ENCODE measurements at regions not wholly inside any gene's neighbourhood (a gene's known extent, or its start where the extent isn't known, plus 50 kb on each side); places are given as distances from the start of the nearest gene placed in this dataset.

DNA sequence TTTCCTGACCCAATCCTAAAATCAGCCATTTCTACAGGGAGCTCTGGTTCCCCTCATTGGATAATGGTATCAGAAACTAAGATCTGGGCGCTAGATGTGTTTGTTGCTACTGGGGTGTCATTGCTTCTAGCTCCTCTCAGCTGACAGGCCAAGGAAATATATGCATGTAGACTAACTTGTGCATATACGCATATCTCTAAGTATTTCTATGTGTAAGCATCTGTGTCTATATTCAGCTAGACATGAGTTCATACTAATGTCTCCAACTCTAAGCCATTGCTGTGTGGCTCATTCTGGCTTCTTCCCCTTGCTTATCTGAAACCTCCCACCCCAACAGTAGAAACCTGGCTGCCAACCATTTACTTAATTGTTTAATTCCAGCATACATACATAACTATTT is 130.3 kb upstream of the MAGI3 start:
- no peak for DNase-seq (ENCODE audit: low read depth, low spot score)

DNA sequence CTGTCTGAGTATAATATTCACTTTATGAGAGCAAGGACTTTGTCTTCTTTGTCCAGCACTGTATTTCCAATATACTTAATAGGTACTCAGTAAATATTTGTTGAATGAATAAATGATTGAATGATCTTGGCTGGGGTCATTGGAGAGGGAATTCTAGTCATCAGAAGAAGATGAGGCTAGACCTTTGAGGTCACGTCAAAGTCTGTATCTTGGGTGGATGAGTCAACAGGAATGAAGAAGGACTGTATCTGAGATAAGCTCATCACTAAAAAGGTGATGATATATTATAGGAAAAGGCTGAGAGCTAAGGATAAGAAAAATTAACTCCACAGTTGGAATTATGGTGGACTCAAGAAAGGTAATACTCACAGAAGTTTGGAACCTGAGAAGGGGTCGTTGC is 125.1 kb upstream of the MAGI3 start:
- DNase-seq (ENCODE audit: low read depth, low spot score), result no peak

GRCh38 chr1:113266788-113267187 is 123.5 kb upstream of the MAGI3 start:
- no peak for DNase-seq (ENCODE audit: low read depth, low spot score)

GRCh38 chr1:113269168-113269963 is 120.9 kb upstream of the MAGI3 start:
- no peak for DNase-seq (ENCODE audit: low read depth, low spot score)

DNA sequence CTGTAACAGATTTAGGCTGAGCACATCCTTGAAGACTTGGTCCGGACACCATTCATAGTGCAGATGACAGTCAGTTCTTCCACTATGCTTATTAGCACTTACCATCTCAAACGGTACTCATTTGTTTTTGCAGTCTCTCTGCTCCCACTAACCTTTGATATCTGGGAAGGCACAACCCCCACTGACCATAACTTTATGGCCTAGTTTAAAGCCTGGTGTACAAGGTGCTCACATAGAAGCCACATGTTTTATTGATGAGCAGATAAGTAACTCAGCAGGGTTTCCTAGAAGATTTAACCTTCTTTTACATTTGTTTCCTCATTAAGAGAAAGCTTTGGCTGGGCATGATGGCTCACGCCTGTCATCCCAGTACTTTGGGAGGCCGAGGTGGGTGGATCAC is 119.3 kb upstream of the MAGI3 start:
- DNase-seq (ENCODE audit: low read depth, low spot score), result no peak

DNA sequence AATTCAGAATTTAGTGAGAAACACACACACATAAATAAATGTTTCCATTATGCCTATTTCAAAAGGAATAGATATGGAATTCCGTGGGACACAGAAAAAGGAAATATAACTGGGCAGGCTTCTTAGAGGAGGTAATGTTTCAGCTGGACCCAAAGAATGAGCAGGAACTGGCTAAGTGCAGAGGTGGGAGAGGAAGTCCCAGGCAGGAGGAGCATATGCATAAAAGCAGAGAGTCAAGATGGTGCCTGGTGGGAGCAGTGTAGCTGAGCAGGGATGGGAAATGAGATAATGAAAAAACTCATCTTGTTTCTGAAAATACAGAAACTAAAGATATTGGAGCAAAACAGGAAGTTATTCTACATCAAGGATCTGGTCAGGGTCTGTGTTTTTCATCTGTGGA is 115.2 kb upstream of the MAGI3 start:
- DNase-seq (ENCODE audit: low read depth, low spot score), result no peak

GRCh38 chr1:113275691-113276090 is 114.6 kb upstream of the MAGI3 start:
- DNase-seq (ENCODE audit: low read depth, low spot score), result no peak

DNA sequence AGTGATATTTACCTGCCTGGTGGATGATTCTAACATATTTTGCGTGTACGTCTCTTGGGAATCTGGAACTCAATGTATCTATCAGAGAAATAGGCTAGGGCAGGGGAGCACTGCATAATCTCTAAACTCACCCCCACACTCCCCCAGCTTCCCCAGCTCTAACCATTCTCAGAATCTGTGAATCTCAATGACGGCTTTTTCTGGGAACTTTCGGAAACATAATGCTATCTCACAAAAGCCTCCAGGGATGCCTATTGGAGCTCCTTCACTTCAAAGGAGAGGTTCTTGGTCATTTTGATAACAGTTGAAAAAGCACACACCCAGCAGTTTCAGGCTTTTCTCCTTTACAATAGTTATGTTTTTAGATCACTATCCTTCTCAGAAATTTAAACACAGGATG is 113.8 kb upstream of the MAGI3 start:
- no peak for DNase-seq (ENCODE audit: low read depth, low spot score)

GRCh38 chr1:113278371-113278770 is 111.9 kb upstream of the MAGI3 start:
- DNase-seq (ENCODE audit: low read depth, low spot score), result no peak

- no peak for DNase-seq (ENCODE audit: low read depth, low spot score)
These were observed 111.5 kb upstream of the MAGI3 start for GRCh38 chr1:113278777-113279176.

- DNase-seq (ENCODE audit: low read depth, low spot score), result no peak
These were observed 110.4 kb upstream of the MAGI3 start for GRCh38 chr1:113279776-113280391.

GRCh38 chr1:113280581-113280980 is 109.7 kb upstream of the MAGI3 start:
- no peak for DNase-seq (ENCODE audit: low read depth, low spot score)

GRCh38 chr1:113281550-113281949 is 108.8 kb upstream of the MAGI3 start:
- DNase-seq (ENCODE audit: low read depth, low spot score), result no peak

DNA sequence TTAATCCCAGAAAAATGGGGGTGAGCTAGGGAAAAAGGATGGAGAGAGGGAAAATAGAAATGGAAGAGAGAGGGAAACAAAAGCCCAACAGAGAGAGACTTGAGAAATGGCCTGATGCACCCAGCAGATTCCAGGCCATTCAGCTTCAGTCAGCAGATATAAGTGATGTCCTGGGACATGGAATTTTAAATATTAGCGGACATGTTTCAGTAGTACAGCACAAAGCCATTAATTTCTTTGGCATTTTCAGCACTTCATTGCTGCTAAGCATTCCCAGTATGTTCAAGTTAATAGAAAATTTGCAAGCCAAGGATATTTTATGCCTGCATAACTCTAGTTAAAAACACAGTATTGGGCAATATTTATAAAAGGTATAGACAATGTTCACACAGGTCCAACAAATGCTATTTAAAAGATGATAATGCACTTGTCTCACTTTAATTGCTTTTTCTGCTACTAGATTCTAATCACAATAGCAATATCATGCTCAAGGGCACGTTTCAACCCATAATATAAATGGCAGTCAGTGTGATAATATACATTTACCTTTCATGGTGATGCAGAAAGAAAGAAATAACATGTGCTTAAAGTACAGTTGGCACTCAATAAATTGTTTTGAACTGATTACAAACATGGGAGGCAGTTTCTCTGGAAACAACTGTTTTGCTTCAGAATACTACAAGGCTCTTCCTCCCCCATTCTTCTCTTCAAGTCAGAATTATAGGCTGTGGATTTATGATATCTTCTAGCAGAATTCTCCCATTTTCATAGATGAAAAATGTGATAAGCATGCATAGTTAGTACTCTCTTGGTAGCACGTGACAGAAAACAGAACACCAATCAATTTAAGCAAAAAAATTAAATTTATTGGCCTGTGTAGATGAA is 108.1 kb upstream of the MAGI3 start:
- no peak for DNase-seq (ENCODE audit: low read depth, low spot score)

DNA sequence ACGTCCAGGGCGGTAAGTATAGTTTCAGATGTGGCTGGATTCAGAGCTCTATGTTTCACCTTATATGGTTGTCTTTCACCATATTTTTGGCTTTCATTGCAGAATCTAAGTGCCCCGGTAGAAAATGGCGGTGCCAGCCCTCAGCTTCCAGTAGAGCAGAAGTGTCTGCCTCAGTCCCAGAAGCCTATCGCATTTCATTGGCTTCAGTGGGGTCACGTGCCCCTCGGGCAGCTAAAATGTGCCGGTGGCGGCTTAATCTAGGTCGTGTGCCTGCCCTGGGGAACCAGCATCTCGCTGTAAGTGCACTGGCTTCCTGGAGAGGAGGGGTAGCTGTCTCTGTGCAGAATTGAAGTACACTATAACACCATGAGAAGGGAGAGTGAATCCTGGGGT is 107.4 kb upstream of the MAGI3 start:
- DNase-seq (ENCODE audit: low read depth, low spot score), result no peak

DNA sequence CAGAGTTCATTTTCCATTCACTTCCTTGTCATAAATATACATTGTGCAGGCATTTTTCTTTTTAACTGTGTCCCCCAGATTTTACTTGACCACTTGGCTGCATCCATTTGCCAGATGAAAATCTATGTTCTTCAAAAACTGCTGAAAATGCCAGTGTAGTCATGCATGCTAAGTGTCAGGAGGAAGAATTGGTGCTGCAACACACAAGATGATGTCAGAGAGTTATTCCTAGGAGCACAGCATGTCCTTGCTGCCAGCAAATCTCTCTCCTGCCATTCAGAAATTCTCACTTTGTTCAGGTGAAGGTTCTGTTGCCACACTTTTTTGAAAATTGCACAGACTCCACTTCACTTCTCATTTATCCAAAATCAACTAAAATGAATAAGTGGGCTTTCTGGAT is 106.4 kb upstream of the MAGI3 start:
- DNase-seq (ENCODE audit: low read depth, low spot score), result no peak

GRCh38 chr1:113286156-113286555 is 104.2 kb upstream of the MAGI3 start:
- no peak for DNase-seq (ENCODE audit: low read depth, low spot score)

DNA sequence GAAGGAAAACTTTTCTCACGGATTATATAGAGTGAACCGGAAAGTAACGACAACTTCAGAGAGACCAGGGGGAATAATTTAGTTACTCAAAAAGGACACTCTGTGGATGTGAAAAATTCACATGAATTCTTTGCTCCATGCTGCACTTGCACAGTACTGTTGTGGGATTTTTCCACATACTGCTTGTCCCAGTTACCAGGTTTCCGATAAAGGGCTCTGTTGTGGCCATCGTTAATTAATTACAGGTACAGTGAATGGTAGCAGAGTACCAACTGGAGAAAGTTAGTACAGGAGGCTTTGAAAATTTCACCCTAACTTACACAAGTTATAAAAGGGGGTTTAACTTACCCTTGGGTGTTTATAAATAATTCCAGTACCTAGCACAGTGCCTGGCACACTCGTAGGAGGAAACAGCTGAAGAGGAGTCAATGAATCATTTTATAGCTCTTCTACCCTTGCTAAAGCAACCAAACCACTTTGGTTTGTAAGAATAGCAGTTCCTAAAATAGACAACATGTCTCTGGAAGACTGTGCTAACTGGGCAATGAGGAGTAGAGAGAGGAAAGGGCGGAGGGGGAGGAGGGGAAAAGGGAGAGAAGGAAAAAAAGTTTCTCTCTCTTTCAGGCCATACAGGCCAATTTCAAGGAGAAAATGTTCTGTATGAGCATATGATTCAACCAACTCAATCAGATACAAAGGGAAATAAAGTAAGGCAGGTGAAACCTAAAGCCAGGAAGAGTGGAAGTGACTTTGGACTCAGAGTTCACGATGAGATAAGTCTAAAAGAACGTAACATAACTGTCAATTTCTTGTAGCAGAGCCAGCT is 98.3 kb upstream of the MAGI3 start:
- no peak for DNase-seq (ENCODE audit: low read depth, low spot score)

- no peak for DNase-seq (ENCODE audit: low read depth, low spot score)
These were observed 97.6 kb upstream of the MAGI3 start for GRCh38 chr1:113292603-113293255.

DNA sequence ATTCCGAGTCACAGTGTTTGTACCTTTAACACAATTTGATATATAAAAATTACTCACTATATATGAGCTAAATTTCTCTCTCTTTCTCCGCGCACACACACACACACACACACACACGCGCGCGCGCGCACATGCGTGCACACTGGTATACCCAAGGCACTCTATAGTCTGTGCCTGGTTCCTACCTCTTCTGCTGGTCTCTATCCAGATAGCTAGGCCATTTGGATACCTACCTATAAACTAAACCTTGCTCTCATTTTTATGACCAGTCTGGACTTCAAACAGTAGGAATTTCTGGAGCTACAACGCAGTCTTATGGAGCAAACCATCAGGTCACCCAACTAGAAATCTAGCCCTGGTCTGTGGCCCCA is 97.1 kb upstream of the MAGI3 start:
- DNase-seq (ENCODE audit: low read depth, low spot score), result no peak

- no peak for DNase-seq (ENCODE audit: low read depth, low spot score)
These were observed 92.6 kb upstream of the MAGI3 start for GRCh38 chr1:113297749-113298148.
